ENCODE measurements at regions not wholly inside any gene's neighbourhood (a gene's known extent, or its start where the extent isn't known, plus 50 kb on each side); places are given as distances from the start of the nearest gene placed in this dataset.

- H3K36me3 ChIP-seq (ENCODE audit: control insufficient read depth in 4 of 4, insufficient read depth in 4 of 4, low read length in 3 of 4) = no peaks in the 10 kb centered on the region
- no peak overlapping the region for H3K4me3 ChIP-seq (ENCODE audit: control insufficient read depth in 1 of 7, extremely low read depth in 1 of 7, insufficient read depth in 4 of 7, low read depth in 2 of 7, low read length in 6 of 7)
- no peak for DNase-seq
- POLR2A ChIA-PET = no interaction called here
- 43% methylated on average over 7 of the region's 7 CpGs for WGBS (ENCODE audit: insufficient coverage)
- peaks cover 0 to 1% (median 0%) of the 10 kb centered on the region in 5 experiments for H3K9me3 ChIP-seq (ENCODE audit: control extremely low read depth in 1 of 5, control insufficient read depth in 4 of 5, insufficient read depth in 2 of 5, low read depth in 1 of 5, low read length in 4 of 5)
- no peaks in the 10 kb centered on the region for H3K4me1 ChIP-seq (ENCODE audit: control extremely low read depth in 1 of 4, control insufficient read depth in 4 of 4, insufficient read depth in 4 of 4, low read length in 3 of 4)
- H3K27me3 ChIP-seq (replicated peaks in 2 of 5; ENCODE audit: control insufficient read depth in 4 of 5, insufficient read depth in 5 of 5, low read length in 4 of 5) = no peaks in the 10 kb centered on the region
- no peak overlapping the region for H3K27ac ChIP-seq (ENCODE audit: insufficient read depth in 1 of 2, low read depth in 1 of 2, low read length in 2 of 2, poor library complexity in 1 of 2, severe bottlenecking in 2 of 2)
- CTCF ChIA-PET = no interaction called here
These were observed 234.2 kb upstream of the MID1 start for GRCh38 chrX:10854594-10854993.

- no CpG with 5 or more reads among the region's 2 CpGs for WGBS (ENCODE audit: insufficient coverage)
- POLR2A ChIA-PET = no interaction called here
- Histone ChIP-seq H3K27me3 (replicated peaks in 2 of 5; ENCODE audit: control insufficient read depth in 4 of 5, insufficient read depth in 5 of 5, low read length in 4 of 5) (no peaks in the 10 kb centered on the region), H3K27ac (ENCODE audit: insufficient read depth in 1 of 2, low read depth in 1 of 2, low read length in 2 of 2, poor library complexity in 1 of 2, severe bottlenecking in 2 of 2) (no peak overlapping the region), H3K4me3 (ENCODE audit: control insufficient read depth in 1 of 7, extremely low read depth in 1 of 7, insufficient read depth in 4 of 7, low read depth in 2 of 7, low read length in 6 of 7) (no peak overlapping the region), H3K9me3 (ENCODE audit: control extremely low read depth in 1 of 5, control insufficient read depth in 4 of 5, insufficient read depth in 2 of 5, low read depth in 1 of 5, low read length in 4 of 5) (peaks cover 0 to 1% (median 0%) of the 10 kb centered on the region in 5 experiments), H3K4me1 (ENCODE audit: control extremely low read depth in 1 of 4, control insufficient read depth in 4 of 4, insufficient read depth in 4 of 4, low read length in 3 of 4) (no peaks in the 10 kb centered on the region), H3K36me3 (ENCODE audit: control insufficient read depth in 4 of 4, insufficient read depth in 4 of 4, low read length in 3 of 4) (no peaks in the 10 kb centered on the region)
- no peak for DNase-seq
- CTCF ChIA-PET = no interaction called here
These were observed 235.5 kb upstream of the MID1 start for GRCh38 chrX:10855845-10856244.

GRCh38 chrX:10856797-10857196 lies 236.4 kb upstream of the MID1 start:
- CTCF ChIA-PET = no interaction called here
- WGBS (ENCODE audit: insufficient coverage) = 84% methylated on average over 7 of the region's 7 CpGs
- DNase-seq = no peak

GRCh38 chrX:10859353-10859752 lies 239.0 kb upstream of the MID1 start:
- CTCF ChIA-PET = no interaction called here
- POLR2A ChIA-PET = no interaction called here
- Histone ChIP-seq H3K36me3 (ENCODE audit: control insufficient read depth in 4 of 4, insufficient read depth in 4 of 4, low read length in 3 of 4) (no peaks in the 10 kb centered on the region), H3K4me3 (ENCODE audit: control insufficient read depth in 1 of 7, extremely low read depth in 1 of 7, insufficient read depth in 4 of 7, low read depth in 2 of 7, low read length in 6 of 7) (no peak overlapping the region), H3K27ac (ENCODE audit: insufficient read depth in 1 of 2, low read depth in 1 of 2, low read length in 2 of 2, poor library complexity in 1 of 2, severe bottlenecking in 2 of 2) (no peak overlapping the region), H3K4me1 (ENCODE audit: control extremely low read depth in 1 of 4, control insufficient read depth in 4 of 4, insufficient read depth in 4 of 4, low read length in 3 of 4) (no peaks in the 10 kb centered on the region), H3K9me3 (ENCODE audit: control extremely low read depth in 1 of 5, control insufficient read depth in 4 of 5, insufficient read depth in 2 of 5, low read depth in 1 of 5, low read length in 4 of 5) (peaks cover 0 to 1% (median 0%) of the 10 kb centered on the region in 5 experiments), H3K27me3 (replicated peaks in 2 of 5; ENCODE audit: control insufficient read depth in 4 of 5, insufficient read depth in 5 of 5, low read length in 4 of 5) (no peaks in the 10 kb centered on the region)
- WGBS (ENCODE audit: insufficient coverage) = 95% methylated on average over 3 of the region's 3 CpGs
- DNase-seq = no peak

More at GRCh38 chrX:10856797-10857196, 236.4 kb upstream of the MID1 start:
- POLR2A ChIA-PET = no interaction called here
- peaks cover 0 to 1% (median 0%) of the 10 kb centered on the region in 5 experiments for H3K9me3 ChIP-seq (ENCODE audit: control extremely low read depth in 1 of 5, control insufficient read depth in 4 of 5, insufficient read depth in 2 of 5, low read depth in 1 of 5, low read length in 4 of 5)
- no peaks in the 10 kb centered on the region for H3K36me3 ChIP-seq (ENCODE audit: control insufficient read depth in 4 of 4, insufficient read depth in 4 of 4, low read length in 3 of 4)
- no peak overlapping the region for H3K4me3 ChIP-seq (ENCODE audit: control insufficient read depth in 1 of 7, extremely low read depth in 1 of 7, insufficient read depth in 4 of 7, low read depth in 2 of 7, low read length in 6 of 7)
- H3K27ac ChIP-seq (ENCODE audit: insufficient read depth in 1 of 2, low read depth in 1 of 2, low read length in 2 of 2, poor library complexity in 1 of 2, severe bottlenecking in 2 of 2) = no peak overlapping the region
- no peaks in the 10 kb centered on the region for H3K27me3 ChIP-seq (replicated peaks in 2 of 5; ENCODE audit: control insufficient read depth in 4 of 5, insufficient read depth in 5 of 5, low read length in 4 of 5)
- no peaks in the 10 kb centered on the region for H3K4me1 ChIP-seq (ENCODE audit: control extremely low read depth in 1 of 4, control insufficient read depth in 4 of 4, insufficient read depth in 4 of 4, low read length in 3 of 4)

GRCh38 chrX:10875995-10876394 lies 235.1 kb upstream of the HCCS start:
- Histone ChIP-seq H3K4me1 (ENCODE audit: control extremely low read depth in 1 of 4, control insufficient read depth in 4 of 4, insufficient read depth in 4 of 4, low read length in 3 of 4) (no peaks in the 10 kb centered on the region), H3K36me3 (ENCODE audit: control insufficient read depth in 4 of 4, insufficient read depth in 4 of 4, low read length in 3 of 4) (no peaks in the 10 kb centered on the region), H3K4me3 (ENCODE audit: control insufficient read depth in 1 of 7, extremely low read depth in 1 of 7, insufficient read depth in 4 of 7, low read depth in 2 of 7, low read length in 6 of 7) (no peak overlapping the region), H3K27me3 (replicated peaks in 2 of 5; ENCODE audit: control insufficient read depth in 4 of 5, insufficient read depth in 5 of 5, low read length in 4 of 5) (no peaks in the 10 kb centered on the region), H3K27ac (ENCODE audit: insufficient read depth in 1 of 2, low read depth in 1 of 2, low read length in 2 of 2, poor library complexity in 1 of 2, severe bottlenecking in 2 of 2) (no peak overlapping the region), H3K9me3 (ENCODE audit: control extremely low read depth in 1 of 5, control insufficient read depth in 4 of 5, insufficient read depth in 2 of 5, low read depth in 1 of 5, low read length in 4 of 5) (peaks cover 0 to 2% (median 0%) of the 10 kb centered on the region in 5 experiments)
- WGBS (ENCODE audit: insufficient coverage) = no CpG with 5 or more reads among the region's 1 CpG
- ChIA-PET POLR2A (interaction anchor here (0.7 kb wide), 1 partner anchor 64 kb away, joined by 3 read pairs; no protein-coding TSS in a partner anchor), CTCF (no interaction called here)
- no peak for DNase-seq

GRCh38 chrX:10882484-10882883 lies 228.6 kb upstream of the HCCS start:
- Histone ChIP-seq H3K4me1 (ENCODE audit: control extremely low read depth in 1 of 4, control insufficient read depth in 4 of 4, insufficient read depth in 4 of 4, low read length in 3 of 4) (no peaks in the 10 kb centered on the region), H3K36me3 (ENCODE audit: control insufficient read depth in 4 of 4, insufficient read depth in 4 of 4, low read length in 3 of 4) (no peaks in the 10 kb centered on the region), H3K27ac (ENCODE audit: insufficient read depth in 1 of 2, low read depth in 1 of 2, low read length in 2 of 2, poor library complexity in 1 of 2, severe bottlenecking in 2 of 2) (no peak overlapping the region), H3K9me3 (ENCODE audit: control extremely low read depth in 1 of 5, control insufficient read depth in 4 of 5, insufficient read depth in 2 of 5, low read depth in 1 of 5, low read length in 4 of 5) (no peaks in the 10 kb centered on the region), H3K27me3 (replicated peaks in 2 of 5; ENCODE audit: control insufficient read depth in 4 of 5, insufficient read depth in 5 of 5, low read length in 4 of 5) (no peaks in the 10 kb centered on the region), H3K4me3 (ENCODE audit: control insufficient read depth in 1 of 7, extremely low read depth in 1 of 7, insufficient read depth in 4 of 7, low read depth in 2 of 7, low read length in 6 of 7) (no peak overlapping the region)
- ChIA-PET CTCF (no interaction called here), POLR2A (no interaction called here)
- WGBS (ENCODE audit: insufficient coverage) = 90% methylated on average over 4 of the region's 4 CpGs
- DNase-seq = no peak

GRCh38 chrX:10884246-10884645 lies 226.9 kb upstream of the HCCS start:
- Histone ChIP-seq H3K9me3 (ENCODE audit: control extremely low read depth in 1 of 5, control insufficient read depth in 4 of 5, insufficient read depth in 2 of 5, low read depth in 1 of 5, low read length in 4 of 5) (no peaks in the 10 kb centered on the region), H3K4me1 (ENCODE audit: control extremely low read depth in 1 of 4, control insufficient read depth in 4 of 4, insufficient read depth in 4 of 4, low read length in 3 of 4) (no peaks in the 10 kb centered on the region), H3K27me3 (replicated peaks in 2 of 5; ENCODE audit: control insufficient read depth in 4 of 5, insufficient read depth in 5 of 5, low read length in 4 of 5) (no peaks in the 10 kb centered on the region), H3K4me3 (ENCODE audit: control insufficient read depth in 1 of 7, extremely low read depth in 1 of 7, insufficient read depth in 4 of 7, low read depth in 2 of 7, low read length in 6 of 7) (no peak overlapping the region), H3K27ac (ENCODE audit: insufficient read depth in 1 of 2, low read depth in 1 of 2, low read length in 2 of 2, poor library complexity in 1 of 2, severe bottlenecking in 2 of 2) (no peak overlapping the region), H3K36me3 (ENCODE audit: control insufficient read depth in 4 of 4, insufficient read depth in 4 of 4, low read length in 3 of 4) (no peaks in the 10 kb centered on the region)
- ChIA-PET POLR2A (no interaction called here), CTCF (no interaction called here)
- no peak for DNase-seq
- WGBS (ENCODE audit: insufficient coverage) = 84% methylated on average over 2 of the region's 2 CpGs
